Kidney epithelial cell (primary cell): ENCODE measurements at regions not wholly inside any gene's neighbourhood (a gene's known extent, or its start where the extent isn't known, plus 50 kb on each side); places are given as distances from the start of the nearest gene placed in this dataset.

Experiments
- DNase-seq: peaks from one replicate; pipeline ENCODE4 v3.0.0-alpha.2; 2010; ENCODE audit warnings: low read depth
- H3K27me3 ChIP-seq: 2 replicates; pipeline ENCODE4 v1.6.0; 2011; ENCODE audit warnings: low read length; ENCODE audit not compliant: control insufficient read depth, insufficient read depth
- H3K36me3 ChIP-seq: 2 replicates; pipeline ENCODE4 v1.5.1; 2011; ENCODE audit warnings: low read length; ENCODE audit not compliant: control insufficient read depth, insufficient read depth
- H3K4me3 ChIP-seq: 2 replicates; pipeline ENCODE4 v1.5.1; 2011; ENCODE audit warnings: low read depth, mild to moderate bottlenecking, control low read depth, low read length
- TF ChIP-seq, protein P1 (sequence below): IDR thresholded peaks from 2 replicates; pipeline ENCODE4 v1.5.1; 2011; ENCODE audit warnings: mild to moderate bottlenecking, moderate library complexity, low read length, control low read depth, inconsistent platforms; ENCODE audit not compliant: insufficient read depth, poor library complexity, severe bottlenecking

DNA sequence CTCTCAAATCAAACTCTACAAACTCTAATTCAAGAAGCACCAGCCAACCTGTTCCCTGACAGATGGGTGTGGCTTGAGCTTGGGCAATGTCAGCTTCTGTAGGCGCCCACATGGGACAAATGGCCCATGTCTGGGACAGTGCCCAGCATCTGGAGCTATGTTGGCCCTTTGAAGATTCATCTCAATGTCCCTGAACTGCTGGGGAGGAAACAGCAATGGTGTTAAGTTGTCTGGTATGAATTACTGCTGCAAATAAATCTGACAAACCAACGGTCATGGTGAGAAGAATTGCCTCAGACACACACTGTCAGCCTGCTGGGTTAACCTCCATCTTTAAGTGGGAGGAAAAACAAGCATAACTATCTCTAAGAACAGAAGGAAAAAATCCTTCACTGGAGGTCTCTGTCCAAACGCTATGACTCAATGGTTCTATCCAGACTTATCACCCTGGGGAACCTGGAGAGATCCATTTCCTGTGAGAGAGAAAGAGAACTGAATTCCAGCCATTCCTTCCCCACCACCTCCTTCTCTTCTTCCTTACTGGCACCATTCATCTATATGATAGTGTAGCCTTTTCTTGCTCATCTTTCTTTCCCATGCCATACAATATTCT, 274.9 kb downstream of the CDH26 start:
- H3K27me3 ChIP-seq = no peaks in the 10 kb centered on the region
- no peak for DNase-seq
- no peaks in the 10 kb centered on the region for H3K36me3 ChIP-seq
- no peak overlapping the region for H3K4me3 ChIP-seq
- TF ChIP-seq, protein P1, sequence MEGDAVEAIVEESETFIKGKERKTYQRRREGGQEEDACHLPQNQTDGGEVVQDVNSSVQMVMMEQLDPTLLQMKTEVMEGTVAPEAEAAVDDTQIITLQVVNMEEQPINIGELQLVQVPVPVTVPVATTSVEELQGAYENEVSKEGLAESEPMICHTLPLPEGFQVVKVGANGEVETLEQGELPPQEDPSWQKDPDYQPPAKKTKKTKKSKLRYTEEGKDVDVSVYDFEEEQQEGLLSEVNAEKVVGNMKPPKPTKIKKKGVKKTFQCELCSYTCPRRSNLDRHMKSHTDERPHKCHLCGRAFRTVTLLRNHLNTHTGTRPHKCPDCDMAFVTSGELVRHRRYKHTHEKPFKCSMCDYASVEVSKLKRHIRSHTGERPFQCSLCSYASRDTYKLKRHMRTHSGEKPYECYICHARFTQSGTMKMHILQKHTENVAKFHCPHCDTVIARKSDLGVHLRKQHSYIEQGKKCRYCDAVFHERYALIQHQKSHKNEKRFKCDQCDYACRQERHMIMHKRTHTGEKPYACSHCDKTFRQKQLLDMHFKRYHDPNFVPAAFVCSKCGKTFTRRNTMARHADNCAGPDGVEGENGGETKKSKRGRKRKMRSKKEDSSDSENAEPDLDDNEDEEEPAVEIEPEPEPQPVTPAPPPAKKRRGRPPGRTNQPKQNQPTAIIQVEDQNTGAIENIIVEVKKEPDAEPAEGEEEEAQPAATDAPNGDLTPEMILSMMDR = no peak

DNA sequence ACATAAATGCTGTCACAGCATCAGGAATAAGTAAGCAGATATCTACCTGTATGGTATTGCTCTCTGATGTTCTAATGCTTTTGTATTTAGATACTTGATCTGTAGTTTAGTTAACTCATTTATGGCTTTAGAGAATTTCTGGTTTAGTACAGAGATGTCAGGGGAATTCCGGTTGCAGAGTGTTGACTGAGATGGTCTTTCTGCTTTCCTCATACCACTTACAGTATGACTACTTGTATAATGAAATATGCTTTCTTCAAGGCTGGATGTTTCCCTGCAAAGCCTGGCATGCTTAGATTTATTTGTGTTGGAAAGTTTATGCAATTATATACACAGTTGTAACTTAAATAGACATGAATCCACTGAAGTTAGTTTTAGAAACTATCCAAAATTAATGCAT, 278.4 kb downstream of the CDH26 start:
- Histone ChIP-seq H3K36me3 (no peaks in the 10 kb centered on the region), H3K27me3 (no peaks in the 10 kb centered on the region), H3K4me3 (no peak overlapping the region)
- TF ChIP-seq, protein P1 = no peak
- DNase-seq = no peak

DNA sequence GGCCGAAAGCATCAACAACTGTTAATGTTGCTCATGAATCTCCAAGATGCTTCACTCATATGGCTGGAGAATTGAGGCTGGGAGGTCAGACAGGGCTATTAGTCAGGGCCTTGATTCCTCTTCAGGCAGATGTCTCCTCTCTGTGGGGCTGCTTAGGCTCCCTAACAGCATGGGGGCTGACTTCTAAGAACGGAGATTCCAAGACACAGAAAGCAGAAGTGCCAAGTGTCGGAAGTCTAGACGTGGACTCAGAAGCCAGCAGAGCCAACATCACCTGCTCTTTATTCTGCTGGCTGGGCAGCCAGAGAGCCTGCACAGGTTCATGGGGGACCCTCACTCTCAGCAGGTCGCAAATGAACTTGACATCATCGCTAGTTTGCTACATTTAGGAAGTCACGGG, 279.8 kb downstream of the CDH26 start:
- DNase-seq = no peak
- TF ChIP-seq, protein P1 = no peak
- H3K4me3 ChIP-seq = no peak overlapping the region
- H3K36me3 ChIP-seq = no peaks in the 10 kb centered on the region
- H3K27me3 ChIP-seq = no peaks in the 10 kb centered on the region

DNA sequence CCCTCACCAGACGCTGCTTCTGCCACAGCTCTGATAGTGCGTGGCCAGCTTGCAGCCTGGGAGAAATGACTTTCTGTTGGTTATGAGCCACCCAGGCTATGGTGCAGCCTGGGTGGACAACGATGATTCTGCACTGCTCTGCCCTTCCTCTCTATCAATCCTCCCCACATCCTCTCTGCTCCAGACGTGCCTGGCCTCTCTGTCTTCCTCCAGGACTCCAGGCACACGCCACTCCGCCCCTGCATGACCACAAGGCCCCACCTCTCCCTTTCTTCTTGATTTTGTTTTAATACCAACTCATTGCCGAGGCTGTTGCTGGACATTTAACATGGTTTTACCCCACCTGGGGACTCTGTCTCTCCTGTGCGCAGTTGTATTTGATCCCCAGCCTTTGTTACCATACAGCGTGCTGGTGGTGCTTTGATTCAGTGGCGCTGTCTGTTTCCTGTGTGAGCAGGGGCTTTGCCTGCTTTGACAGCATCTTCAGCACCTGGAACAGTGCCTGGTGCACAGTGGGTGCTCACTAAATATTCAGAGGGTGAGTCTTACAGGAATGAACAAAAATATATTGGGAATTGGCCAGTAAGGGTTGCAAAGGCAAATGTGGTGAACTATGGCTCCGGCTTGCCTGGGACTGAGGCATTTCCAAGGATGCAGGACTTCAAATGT, 280.9 kb downstream of the CDH26 start:
- TF ChIP-seq, protein P1 = no peak
- DNase-seq = no peak
- H3K36me3 ChIP-seq = no peaks in the 10 kb centered on the region
- H3K27me3 ChIP-seq = no peaks in the 10 kb centered on the region
- H3K4me3 ChIP-seq = no peak overlapping the region

DNA sequence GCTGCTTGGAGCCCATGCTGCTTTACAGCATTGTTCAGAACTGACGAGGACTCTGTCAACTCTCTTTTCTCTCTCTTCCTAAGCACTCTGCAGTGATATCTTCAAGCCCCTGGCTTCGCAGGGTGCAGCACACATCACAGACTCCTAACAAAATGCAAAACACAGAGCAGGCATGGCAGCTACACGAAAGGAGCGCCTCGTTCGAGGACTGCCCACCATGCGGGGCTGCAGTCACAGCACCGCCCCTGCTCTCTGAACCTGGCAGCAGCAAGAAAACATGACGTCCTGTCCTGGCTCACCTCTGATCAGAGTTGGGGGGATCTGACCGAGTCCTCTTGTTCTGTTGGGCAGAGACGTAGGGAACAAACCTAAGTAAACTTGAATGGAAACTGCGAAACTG, 281.7 kb downstream of the CDH26 start:
- TF ChIP-seq, protein P1 = no peak
- Histone ChIP-seq H3K27me3 (no peaks in the 10 kb centered on the region), H3K36me3 (no peaks in the 10 kb centered on the region), H3K4me3 (no peak overlapping the region)
- DNase-seq = no peak

DNA sequence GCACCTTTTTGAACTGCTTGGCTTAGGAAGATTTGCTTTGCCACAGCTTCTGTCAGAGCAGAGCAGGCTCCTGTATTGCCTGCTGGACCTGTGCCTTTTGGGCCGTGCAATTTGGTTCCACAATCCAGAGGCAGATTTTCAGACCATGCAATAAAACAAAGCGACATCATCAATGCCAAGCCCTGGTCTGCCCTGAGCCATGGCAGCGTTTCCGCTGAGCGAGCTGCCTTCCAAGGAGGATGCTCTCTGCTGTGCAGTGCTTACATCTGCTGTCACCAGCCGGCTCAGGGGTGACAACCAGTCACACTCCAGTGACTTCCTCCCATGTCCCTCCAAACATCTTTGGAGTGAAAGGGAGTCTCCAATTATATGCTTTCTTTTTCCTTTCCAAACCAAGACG, 282.2 kb downstream of the CDH26 start:
- no peaks in the 10 kb centered on the region for H3K27me3 ChIP-seq
- TF ChIP-seq, protein P1 = no peak
- H3K4me3 ChIP-seq = no peak overlapping the region
- H3K36me3 ChIP-seq = no peaks in the 10 kb centered on the region
- no peak for DNase-seq
